ENCODE measurements at regions not wholly inside any gene's neighbourhood (a gene's known extent, or its start where the extent isn't known, plus 50 kb on each side); places are given as distances from the start of the nearest gene placed in this dataset.

GRCh38 chr20:11540558-11540957 is 377.1 kb upstream of the BTBD3 start:
- TF ChIP-seq CTCF (IDR thresholded peaks at IDR 0.05; ENCODE audit: low read depth, low read length) (no peak), EZH2phosphoT487 (IDR thresholded peaks at IDR 0.05; ENCODE audit: low read depth) (no peak)

Measured in OCI-LY3 (cell line).